HG03064 (cell line): ENCODE measurements at regions not wholly inside any gene's neighbourhood (a gene's known extent, or its start where the extent isn't known, plus 50 kb on each side); places are given as distances from the start of the nearest gene placed in this dataset.

ENCODE experiments used
- ATAC-seq: cut with Tn5 transposase; IDR thresholded peaks from one replicate; pipeline ENCODE4 v1.9.1; 2021; ENCODE audit warnings: low read depth; ENCODE audit not compliant: unreplicated experiment

- ATAC-seq = no peak
Observed at GRCh38 chr6:105748737-105749161, 337.4 kb upstream of the PRDM1 start.

GRCh38 chr6:105747823-105748405, 338.2 kb upstream of the PRDM1 start:
- ATAC-seq = no peak

- ATAC-seq = no peak
Observed at GRCh38 chr6:105746509-105746908, 339.6 kb upstream of the PRDM1 start.

GRCh38 chr6:105746130-105746505, 340.0 kb upstream of the PRDM1 start:
- no peak for ATAC-seq

- no peak for ATAC-seq
Observed at GRCh38 chr6:105745464-105746129, 340.5 kb upstream of the PRDM1 start.

GRCh38 chr6:105744815-105745214, 341.3 kb upstream of the PRDM1 start:
- no peak for ATAC-seq

GRCh38 chr6:105740946-105741645, 338.2 kb upstream of the PREP start:
- ATAC-seq = no peak

GRCh38 chr6:105739764-105740163, 336.9 kb upstream of the PREP start:
- ATAC-seq = no peak

- ATAC-seq = no peak
Observed at GRCh38 chr6:105733556-105734162, 330.8 kb upstream of the PREP start.

GRCh38 chr6:105728995-105729394, 326.1 kb upstream of the PREP start:
- ATAC-seq = no peak

GRCh38 chr6:105726902-105727655, 324.2 kb upstream of the PREP start:
- ATAC-seq = no peak

GRCh38 chr6:105714846-105715245, 312.0 kb upstream of the PREP start:
- ATAC-seq = no peak

- no peak for ATAC-seq
Observed at GRCh38 chr6:105713474-105714118, 310.7 kb upstream of the PREP start.

- no peak for ATAC-seq
Observed at GRCh38 chr6:105711216-105711615, 308.3 kb upstream of the PREP start.

GRCh38 chr6:105705608-105706007, 302.7 kb upstream of the PREP start:
- no peak for ATAC-seq

- no peak for ATAC-seq
Observed at GRCh38 chr6:105695461-105695860, 292.6 kb upstream of the PREP start.

GRCh38 chr6:105692613-105693215, 289.8 kb upstream of the PREP start:
- ATAC-seq = no peak

- ATAC-seq = no peak
Observed at GRCh38 chr6:105691971-105692370, 289.1 kb upstream of the PREP start.

- ATAC-seq = no peak
Observed at GRCh38 chr6:105691081-105691480, 288.2 kb upstream of the PREP start.

GRCh38 chr6:105688573-105688972, 285.7 kb upstream of the PREP start:
- ATAC-seq = no peak
